Thoracic aorta (tissue), 2 donors: ENCODE measurements at regions not wholly inside any gene's neighbourhood (a gene's known extent, or its start where the extent isn't known, plus 50 kb on each side); places are given as distances from the start of the nearest gene placed in this dataset.
"Not testable (repeated sequence)": the region's sequence is repeated elsewhere in the genome, so short reads cannot be mapped to it uniquely, and the experiment has no call there.

Experiments used
- ATAC-seq: fragments of 150-250 bp; one replicate; pipeline ENCODE4 v1.8.0; 2017; ENCODE audit warnings: low read depth; ENCODE audit not compliant: insufficient number of reproducible peaks, low FRiP score
- DNase-seq: peaks from one replicate; pipeline ENCODE4 v3.0.0-alpha.2; 2020; ENCODE audit warnings: low spot score
- H3K27ac ChIP-seq, 2 donors: fragments of 200-600 bp; sonication (generic); 1 replicate in 1 of 2; 2 replicates in 1 of 2; pipeline ENCODE4 v1.5.1; 2016; ENCODE audit warnings: mild to moderate bottlenecking in 2 of 2, moderate library complexity in 2 of 2
- H3K27me3 ChIP-seq: fragments of 200-600 bp; sonication (generic); replicated peaks from 2 replicates; pipeline ENCODE4 v1.6.0; 2016; ENCODE audit warnings: mild to moderate bottlenecking; ENCODE audit not compliant: insufficient read depth
- H3K36me3 ChIP-seq: fragments of 200-600 bp; sonication (generic); one replicate; pipeline ENCODE4 v1.5.1; 2016
- H3K4me1 ChIP-seq, 2 donors: fragments of 200-600 bp; sonication (generic); 1 replicate in 1 of 2; 2 replicates in 1 of 2; pipeline versions ENCODE4 v1.5.1 to v1.6.0; 2016; ENCODE audit warnings: low read depth in 2 of 2, mild to moderate bottlenecking in 1 of 2; ENCODE audit not compliant: control insufficient read depth in 1 of 2
- H3K4me3 ChIP-seq: fragments of 200-600 bp; sonication (generic); 2 replicates; pipeline ENCODE4 v1.5.1; 2016; ENCODE audit warnings: mild to moderate bottlenecking
- H3K9me3 ChIP-seq: fragments of 200-600 bp; sonication (generic); 2 replicates; pipeline ENCODE4 v1.5.1; 2016
- TF ChIP-seq, protein P1 (sequence below): fragments of 200-600 bp; sonication (generic); IDR thresholded peaks from one replicate; pipeline ENCODE4 v1.5.1; 2019; ENCODE audit warnings: antibody characterized with exemption

DNA sequence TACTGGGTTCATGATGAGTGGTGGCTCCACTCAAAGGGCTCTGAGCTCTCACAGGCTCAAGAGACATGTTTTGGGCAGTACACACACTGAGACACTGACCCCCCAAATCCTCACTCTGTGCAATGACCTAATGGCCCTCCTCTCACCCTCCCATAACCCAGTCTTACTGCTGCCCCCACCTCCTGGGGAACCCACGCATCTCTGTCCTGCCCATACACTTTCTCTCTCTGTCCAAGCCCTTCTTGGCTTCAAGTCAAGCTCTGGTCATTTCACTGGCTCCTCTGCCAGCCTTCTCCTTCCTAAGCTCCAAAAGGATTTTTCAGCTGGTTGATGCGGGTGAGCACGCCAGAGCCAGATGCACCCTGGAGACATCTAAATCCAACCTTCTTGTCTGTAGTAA, 187.9 kb upstream of the TSHZ3 start:
- Histone ChIP-seq H3K36me3 (no peaks in the 10 kb centered on the region), H3K27ac (no peak overlapping the region), H3K27me3 (no peaks in the 10 kb centered on the region), H3K9me3 (no peaks in the 10 kb centered on the region), H3K4me1 (no peaks in the 10 kb centered on the region), H3K4me3 (no peak overlapping the region)
- ATAC-seq (no peak), DNase-seq (no peak)
- TF ChIP-seq, protein P1, sequence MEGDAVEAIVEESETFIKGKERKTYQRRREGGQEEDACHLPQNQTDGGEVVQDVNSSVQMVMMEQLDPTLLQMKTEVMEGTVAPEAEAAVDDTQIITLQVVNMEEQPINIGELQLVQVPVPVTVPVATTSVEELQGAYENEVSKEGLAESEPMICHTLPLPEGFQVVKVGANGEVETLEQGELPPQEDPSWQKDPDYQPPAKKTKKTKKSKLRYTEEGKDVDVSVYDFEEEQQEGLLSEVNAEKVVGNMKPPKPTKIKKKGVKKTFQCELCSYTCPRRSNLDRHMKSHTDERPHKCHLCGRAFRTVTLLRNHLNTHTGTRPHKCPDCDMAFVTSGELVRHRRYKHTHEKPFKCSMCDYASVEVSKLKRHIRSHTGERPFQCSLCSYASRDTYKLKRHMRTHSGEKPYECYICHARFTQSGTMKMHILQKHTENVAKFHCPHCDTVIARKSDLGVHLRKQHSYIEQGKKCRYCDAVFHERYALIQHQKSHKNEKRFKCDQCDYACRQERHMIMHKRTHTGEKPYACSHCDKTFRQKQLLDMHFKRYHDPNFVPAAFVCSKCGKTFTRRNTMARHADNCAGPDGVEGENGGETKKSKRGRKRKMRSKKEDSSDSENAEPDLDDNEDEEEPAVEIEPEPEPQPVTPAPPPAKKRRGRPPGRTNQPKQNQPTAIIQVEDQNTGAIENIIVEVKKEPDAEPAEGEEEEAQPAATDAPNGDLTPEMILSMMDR, result no peak

DNA sequence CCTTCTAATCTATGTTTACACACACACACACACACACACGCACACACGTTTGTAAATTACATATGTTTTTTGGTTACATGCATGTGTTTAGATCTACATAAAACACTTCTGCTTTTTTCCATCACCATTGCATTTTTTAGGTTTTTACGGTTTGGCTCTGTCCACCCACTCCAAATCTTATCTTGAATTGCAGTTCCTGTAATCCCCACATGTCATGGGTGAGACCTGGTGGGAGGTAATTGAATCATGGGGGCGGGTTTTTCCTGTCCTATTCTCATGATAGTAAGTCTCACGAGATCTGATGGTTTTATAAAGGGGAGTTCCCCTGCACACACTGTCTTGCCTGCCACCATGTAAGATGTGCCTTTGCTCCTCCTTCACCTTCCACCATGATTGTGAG, 188.7 kb upstream of the TSHZ3 start:
- not testable (repeated sequence) for H3K9me3 ChIP-seq, ATAC-seq, H3K4me1 ChIP-seq, DNase-seq, H3K36me3 ChIP-seq, H3K27ac ChIP-seq, H3K4me3 ChIP-seq, H3K27me3 ChIP-seq

DNA sequence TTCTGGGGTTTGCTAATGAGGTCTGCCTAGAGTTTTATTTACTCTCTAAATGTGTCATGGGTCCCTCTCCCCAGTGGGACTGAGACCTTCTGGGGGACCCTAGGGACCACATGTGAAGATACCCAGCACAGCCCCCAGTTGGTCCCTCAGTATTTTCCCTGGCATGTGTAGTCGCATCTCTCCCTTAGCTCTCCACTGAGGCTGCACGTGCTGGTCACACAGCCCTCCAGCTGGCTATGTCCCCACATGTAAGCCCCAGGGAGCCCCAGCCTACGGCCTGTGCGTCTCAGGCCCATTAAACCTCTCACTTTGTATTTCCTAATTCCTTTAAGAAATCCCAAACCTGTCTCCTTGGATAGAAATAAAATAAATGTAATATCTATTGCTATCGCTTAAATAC, 189.6 kb upstream of the TSHZ3 start:
- H3K4me1 ChIP-seq, result no peaks in the 10 kb centered on the region
- H3K9me3 ChIP-seq, result no peaks in the 10 kb centered on the region
- H3K4me3 ChIP-seq, result no peak overlapping the region
- no peaks in the 10 kb centered on the region for H3K36me3 ChIP-seq
- DNase-seq (no peak), ATAC-seq (no peak)
- H3K27ac ChIP-seq, result no peak overlapping the region
- H3K27me3 ChIP-seq, result no peaks in the 10 kb centered on the region
- TF ChIP-seq, protein P1, result no peak

DNA sequence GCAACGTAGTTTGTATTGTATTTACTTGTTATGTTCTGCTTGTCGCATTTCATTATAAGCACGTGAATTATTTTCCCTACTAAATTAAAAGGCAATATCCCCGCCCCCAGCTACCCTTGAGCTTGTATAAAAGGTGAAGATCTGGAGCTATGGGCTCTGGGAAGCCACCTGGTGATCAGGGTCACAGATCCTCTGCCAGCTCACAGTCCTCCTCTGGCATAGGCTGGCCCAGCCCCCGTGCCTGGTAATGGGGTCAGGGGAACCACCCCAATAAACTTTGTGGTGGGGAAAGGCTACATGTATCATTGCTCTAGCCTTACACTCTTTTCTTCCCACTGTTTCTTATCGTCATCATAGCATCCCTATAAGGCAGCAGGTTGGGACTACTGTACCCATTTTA, 190.2 kb upstream of the TSHZ3 start:
- TF ChIP-seq, protein P1, result no peak
- H3K36me3 ChIP-seq, result no peaks in the 10 kb centered on the region
- no peak for ATAC-seq
- no peak for DNase-seq
- no peak overlapping the region for H3K27ac ChIP-seq
- H3K9me3 ChIP-seq, result no peaks in the 10 kb centered on the region
- H3K27me3 ChIP-seq, result no peaks in the 10 kb centered on the region
- no peak overlapping the region for H3K4me3 ChIP-seq
- H3K4me1 ChIP-seq, result no peaks in the 10 kb centered on the region

DNA sequence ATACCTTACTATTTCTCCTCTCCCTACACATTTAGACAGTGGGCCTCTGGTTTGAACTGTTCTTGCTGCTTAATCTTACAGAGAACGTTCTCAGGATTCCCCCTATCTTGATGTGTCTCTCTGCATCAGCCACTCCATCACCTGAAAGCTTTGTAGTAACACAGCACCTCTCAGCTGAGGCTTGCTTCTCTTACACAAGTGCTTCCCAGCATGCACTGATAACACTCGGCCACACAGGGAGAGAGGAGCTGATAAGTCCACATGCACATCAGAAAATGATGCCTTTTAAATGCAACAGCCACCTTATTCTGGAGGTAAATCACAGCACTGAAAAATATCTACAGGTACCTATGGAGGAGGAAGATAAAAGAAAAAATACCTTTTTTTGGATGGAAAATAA, 192.2 kb upstream of the TSHZ3 start:
- TF ChIP-seq, protein P1, result no peak
- Histone ChIP-seq H3K9me3 (no peaks in the 10 kb centered on the region), H3K27ac (no peak overlapping the region), H3K27me3 (no peaks in the 10 kb centered on the region), H3K4me3 (no peak overlapping the region), H3K4me1 (no peaks in the 10 kb centered on the region), H3K36me3 (no peaks in the 10 kb centered on the region)
- DNase-seq (no peak), ATAC-seq (no peak)

DNA sequence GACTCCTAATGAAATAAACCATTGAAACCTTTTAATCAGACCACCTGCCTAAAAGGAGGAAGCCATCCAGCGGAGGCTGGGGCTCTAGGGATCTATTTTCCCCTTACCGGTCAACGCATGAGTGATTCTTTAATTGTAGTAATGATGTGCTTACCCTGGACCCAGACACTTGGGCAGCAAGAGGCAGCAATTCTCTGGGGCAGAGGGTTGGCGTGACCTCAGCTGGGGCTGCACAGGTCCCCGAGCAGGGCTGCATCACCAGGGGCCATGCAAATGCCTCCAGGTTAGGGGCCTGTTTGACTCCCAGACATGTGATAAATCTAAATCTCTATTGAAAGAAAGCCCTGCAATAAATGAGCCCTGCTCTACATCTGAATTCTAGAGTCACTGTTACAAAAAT, 194.2 kb upstream of the TSHZ3 start:
- TF ChIP-seq, protein P1, result no peak
- Histone ChIP-seq H3K9me3 (no peaks in the 10 kb centered on the region), H3K27ac (no peak overlapping the region), H3K36me3 (no peaks in the 10 kb centered on the region), H3K4me1 (no peaks in the 10 kb centered on the region), H3K4me3 (no peak overlapping the region), H3K27me3 (no peaks in the 10 kb centered on the region)
- ATAC-seq, result no peak
- DNase-seq, result no peak
